ENCODE measurements at regions not wholly inside any gene's neighbourhood (a gene's known extent, or its start where the extent isn't known, plus 50 kb on each side); places are given as distances from the start of the nearest gene placed in this dataset.
"Not testable (repeated sequence)": the region's sequence is repeated elsewhere in the genome, so short reads cannot be mapped to it uniquely, and the experiment has no call there.

DNA sequence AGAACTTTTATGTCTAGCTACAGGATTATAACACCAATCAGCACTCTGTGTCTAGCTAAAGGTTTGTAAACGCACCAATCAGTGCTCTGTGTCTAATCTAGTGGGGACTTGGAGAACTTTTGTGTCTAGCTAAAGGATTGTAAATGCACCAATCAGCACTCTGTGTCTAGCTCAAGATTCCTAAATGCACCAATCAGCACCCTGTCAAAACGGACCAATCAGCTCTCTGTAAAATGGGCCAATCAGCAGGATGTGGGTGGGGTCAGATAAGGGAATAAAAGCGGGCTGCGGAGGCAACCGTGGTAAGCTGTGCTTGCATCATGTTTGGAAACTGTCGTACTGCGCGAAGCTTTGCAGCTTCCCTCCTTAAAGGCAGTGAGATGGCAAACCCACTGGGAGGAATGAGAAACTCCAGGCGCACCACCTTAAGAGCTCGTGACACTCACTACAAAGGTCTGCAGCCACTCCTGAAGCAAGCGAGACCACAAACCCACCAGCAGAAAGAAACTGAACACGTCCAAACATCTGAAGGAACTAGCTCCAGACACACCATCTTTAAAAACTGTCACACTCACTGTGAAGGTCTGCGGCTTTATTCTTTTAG, 112.1 kb upstream of the DUSP22 start:
- BruUV-seq (replicated peaks); H2AFZ ChIP-seq (ENCODE audit: low read depth, low read length, poor library complexity, severe bottlenecking); intact Hi-C loops (cut with micrococcal nuclease); H3K9ac ChIP-seq (ENCODE audit: low read length); POLR2A ChIA-PET; H3K4me1 ChIP-seq (ENCODE audit: control insufficient read depth in 1 of 2, insufficient read depth in 2 of 2, low read length in 2 of 2); H3K27ac ChIP-seq (ENCODE audit: low read depth, low read length); H4K20me1 ChIP-seq (ENCODE audit: insufficient read depth); CTCF ChIA-PET; H3K9me3 ChIP-seq (ENCODE audit: control insufficient read depth in 1 of 2, insufficient read depth in 1 of 2, low read depth in 1 of 2, low read length in 2 of 2); RAD21 ChIA-PET (ENCODE audit: low non-redundant PET in 1 of 2, low total read pairs in 2 of 2, uncharacterized antibody in 2 of 2, unreplicated experiment in 2 of 2); H3K79me2 ChIP-seq (ENCODE audit: insufficient read depth, low read length); H3K27me3 ChIP-seq (ENCODE audit: insufficient read depth, low read length); H3K4me2 ChIP-seq (ENCODE audit: low read length); DNase-seq (ENCODE audit: low read depth, low spot score); H3K36me3 ChIP-seq (ENCODE audit: control insufficient read depth in 1 of 2, insufficient read depth in 2 of 2, low read length in 2 of 2); H3K4me3 ChIP-seq (replicated peaks in 1 of 2; ENCODE audit: low read depth in 1 of 2, low read length in 2 of 2); H3K9me2 ChIP-seq (ENCODE audit: insufficient read depth); ATAC-seq: not testable (repeated sequence)

DNA sequence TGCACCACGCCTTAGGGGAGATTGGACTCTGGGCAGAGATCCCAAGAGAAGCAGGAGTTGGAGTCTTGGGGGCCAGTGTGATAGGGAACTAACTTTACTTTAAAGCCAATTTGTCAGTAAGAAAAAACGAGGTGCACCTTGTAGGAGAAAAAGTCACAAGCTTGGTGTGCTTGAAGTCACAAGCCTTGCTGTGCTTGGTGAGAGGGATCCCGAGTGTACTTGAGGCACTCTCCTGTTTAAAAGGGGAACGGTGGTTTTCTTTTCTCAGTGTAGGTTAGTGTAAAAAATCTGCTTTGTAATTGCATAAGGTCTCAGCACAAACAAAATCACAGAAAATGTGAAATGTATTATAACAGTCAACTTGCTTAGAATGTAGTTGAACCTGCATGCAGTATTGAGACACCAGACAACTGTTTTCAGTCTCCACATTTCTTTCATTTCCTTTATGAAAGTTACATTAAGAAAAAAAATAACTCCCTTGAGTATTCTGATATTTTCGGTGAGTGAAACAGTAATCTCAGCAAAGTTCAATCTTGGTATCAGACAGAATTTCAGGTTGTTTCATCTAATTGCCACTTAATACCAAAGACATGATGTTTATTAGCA, 111.1 kb upstream of the DUSP22 start:
- no peaks in the 10 kb centered on the region for H3K36me3 ChIP-seq (ENCODE audit: control insufficient read depth in 1 of 2, insufficient read depth in 2 of 2, low read length in 2 of 2)
- no TSS peak for BruUV-seq (replicated peaks)
- H3K79me2 ChIP-seq (ENCODE audit: insufficient read depth, low read length) = no peaks in the 10 kb centered on the region
- H4K20me1 ChIP-seq (ENCODE audit: insufficient read depth) = no peaks in the 10 kb centered on the region
- H3K4me1 ChIP-seq (ENCODE audit: control insufficient read depth in 1 of 2, insufficient read depth in 2 of 2, low read length in 2 of 2) = no peaks in the 10 kb centered on the region
- no peak for DNase-seq (ENCODE audit: low read depth, low spot score)
- no peak for ATAC-seq
- no peak overlapping the region for H3K4me2 ChIP-seq (ENCODE audit: low read length)
- RAD21 ChIA-PET (ENCODE audit: low non-redundant PET in 1 of 2, low total read pairs in 2 of 2, uncharacterized antibody in 2 of 2, unreplicated experiment in 2 of 2) = no interaction called here
- no peak overlapping the region for H2AFZ ChIP-seq (ENCODE audit: low read depth, low read length, poor library complexity, severe bottlenecking)
- no peak overlapping the region for H3K9ac ChIP-seq (ENCODE audit: low read length)
- H3K4me3 ChIP-seq (replicated peaks in 1 of 2; ENCODE audit: low read depth in 1 of 2, low read length in 2 of 2) = no peak overlapping the region
- POLR2A ChIA-PET = no interaction called here
- intact Hi-C loops (cut with micrococcal nuclease) = no loop called here
- TF ChIP-seq POLR2AphosphoS5 (IDR thresholded peaks at IDR 0.05; ENCODE audit: low read depth, low read length) (no peak), TCF7L2 (IDR thresholded peaks at IDR 0.05; ENCODE audit: borderline replicate concordance, extremely low read depth, insufficient read depth, insufficient read length) (no peak), ELF1 (IDR thresholded peaks at IDR 0.05; ENCODE audit: borderline replicate concordance, low read depth) (no peak)
- no peaks in the 10 kb centered on the region for H3K27me3 ChIP-seq (ENCODE audit: insufficient read depth, low read length)
- no peaks in the 10 kb centered on the region for H3K9me3 ChIP-seq (ENCODE audit: control insufficient read depth in 1 of 2, insufficient read depth in 1 of 2, low read depth in 1 of 2, low read length in 2 of 2)
- H3K27ac ChIP-seq (ENCODE audit: low read depth, low read length) = no peak overlapping the region
- CTCF ChIA-PET = no interaction called here
- no peaks in the 10 kb centered on the region for H3K9me2 ChIP-seq (ENCODE audit: insufficient read depth)

Measured in HCT116 (cell line).